ENCODE measurements at regions not wholly inside any gene's neighbourhood (a gene's known extent, or its start where the extent isn't known, plus 50 kb on each side); places are given as distances from the start of the nearest gene placed in this dataset.

DNA sequence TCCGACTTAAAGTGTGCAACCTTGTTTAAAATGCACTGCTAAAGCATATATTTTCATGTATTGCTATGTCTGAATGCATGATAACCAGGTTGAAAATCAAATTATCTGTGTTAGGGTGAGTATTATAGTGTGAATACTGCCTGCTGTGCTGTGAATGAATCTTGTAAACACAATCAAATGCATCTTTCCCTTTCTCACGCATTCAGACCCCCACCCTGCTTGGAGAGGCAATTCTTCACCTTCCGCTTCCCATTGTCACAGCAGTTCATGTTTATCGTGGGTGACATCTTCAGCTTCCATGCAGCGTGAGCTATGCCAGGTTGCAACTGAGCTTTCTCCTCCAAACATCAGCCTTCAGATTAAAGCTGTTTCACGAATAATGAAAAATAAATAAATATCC, 418.0 kb downstream of the MEIS1 start:
- TF ChIP-seq JUND (IDR thresholded peaks at IDR 0.05; ENCODE audit: low read depth), result no peak
- DNase-seq (ENCODE audit: low read depth in 1 of 2, low spot score in 1 of 2), result no peak
- in situ Hi-C loops (cut with HindIII; ENCODE audit: low pct_unique_long_range_greater_than_20kb, low sequenced_read_pairs), result no loop called here

DNA sequence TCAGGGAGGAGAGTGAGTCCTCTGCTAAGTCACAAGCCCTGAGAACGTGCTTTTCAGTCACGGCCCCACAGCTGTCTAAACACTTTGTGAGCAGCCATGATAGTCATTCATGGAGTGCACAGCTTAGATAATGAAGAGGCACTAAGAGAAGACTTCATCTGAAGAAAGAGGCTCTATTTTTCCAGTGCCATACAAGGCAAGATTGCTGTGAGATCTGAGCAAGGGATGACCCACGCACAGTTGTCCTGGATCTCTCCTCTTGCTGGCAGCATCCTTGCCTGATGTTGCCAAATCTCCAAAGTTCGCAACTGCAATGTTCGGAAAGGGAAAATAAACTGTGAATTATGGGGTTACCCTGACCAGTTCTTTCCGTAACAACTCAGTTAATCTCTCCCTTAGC, 418.7 kb downstream of the MEIS1 start:
- TF ChIP-seq JUND (IDR thresholded peaks at IDR 0.05; ENCODE audit: low read depth), result no peak

DNA sequence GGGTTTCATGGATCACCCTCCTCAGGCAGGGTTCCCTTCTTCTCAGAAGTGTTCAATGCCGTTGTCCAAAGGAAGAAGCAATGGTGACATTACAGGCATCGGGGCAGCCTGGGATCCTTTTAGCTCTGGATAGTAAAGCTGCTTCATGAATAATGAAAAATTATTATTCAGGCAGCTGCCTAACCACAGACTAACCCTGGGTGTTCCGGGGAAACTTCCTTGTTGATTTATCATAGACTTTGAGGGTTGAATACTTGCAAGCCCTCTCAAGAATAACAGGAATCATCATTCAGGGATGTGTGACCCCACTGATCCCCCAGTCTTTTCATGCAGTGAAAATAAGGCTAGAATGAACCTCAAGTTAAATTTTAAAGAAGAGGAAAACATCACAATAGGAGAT, 419.4 kb downstream of the MEIS1 start:
- no peak for TF ChIP-seq JUND (IDR thresholded peaks at IDR 0.05; ENCODE audit: low read depth)
- in situ Hi-C loops (cut with HindIII; ENCODE audit: low pct_unique_long_range_greater_than_20kb, low sequenced_read_pairs), result no loop called here
- DNase-seq (ENCODE audit: low read depth in 1 of 2, low spot score in 1 of 2), result no peak

More for the DNA sequence above, 418.7 kb downstream of the MEIS1 start:
- in situ Hi-C loops (cut with HindIII; ENCODE audit: low pct_unique_long_range_greater_than_20kb, low sequenced_read_pairs), result no loop called here
- DNase-seq (ENCODE audit: low read depth in 1 of 2, low spot score in 1 of 2), result no peak

DNA sequence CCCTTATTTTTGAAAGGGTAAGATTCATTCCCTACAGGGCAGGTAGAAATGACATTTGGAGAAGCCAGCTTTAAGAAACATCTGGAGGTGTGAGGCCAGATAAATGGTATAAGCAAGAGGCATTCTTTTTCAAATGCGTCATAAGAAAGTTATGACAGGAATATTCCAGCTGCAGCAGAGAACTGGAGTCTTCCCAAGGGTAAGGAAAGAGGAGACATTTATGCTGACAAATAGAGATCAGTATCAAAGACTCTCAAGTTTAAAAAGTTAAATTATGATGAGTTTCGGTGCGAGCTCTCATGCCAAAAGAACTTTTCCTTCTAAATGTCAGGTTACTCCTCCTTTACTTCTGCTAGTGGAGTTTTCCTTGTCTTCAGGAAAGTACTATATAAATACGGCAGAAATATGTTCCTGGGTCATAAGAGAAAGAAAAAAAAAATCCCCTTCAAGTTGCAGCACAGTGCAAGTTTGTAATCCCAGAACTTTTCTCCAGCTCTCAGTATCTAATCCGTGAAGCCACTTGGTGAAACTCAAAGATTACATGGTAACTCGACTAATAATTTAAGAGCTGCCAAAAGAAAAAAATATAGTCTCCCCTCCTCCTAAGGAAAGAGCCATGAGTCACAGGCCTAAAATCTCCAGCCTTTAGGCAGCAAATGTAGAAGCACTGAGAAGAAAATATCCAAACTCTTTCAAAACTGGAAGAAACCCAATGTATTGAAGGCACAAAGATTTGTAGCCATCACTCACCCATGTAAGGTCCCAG, 428.1 kb downstream of the MEIS1 start:
- DNase-seq (ENCODE audit: low read depth in 1 of 2, low spot score in 1 of 2), result no peak
- no peak for TF ChIP-seq JUND (IDR thresholded peaks at IDR 0.05; ENCODE audit: low read depth)
- in situ Hi-C loops (cut with HindIII; ENCODE audit: low pct_unique_long_range_greater_than_20kb, low sequenced_read_pairs), result no loop called here

DNA sequence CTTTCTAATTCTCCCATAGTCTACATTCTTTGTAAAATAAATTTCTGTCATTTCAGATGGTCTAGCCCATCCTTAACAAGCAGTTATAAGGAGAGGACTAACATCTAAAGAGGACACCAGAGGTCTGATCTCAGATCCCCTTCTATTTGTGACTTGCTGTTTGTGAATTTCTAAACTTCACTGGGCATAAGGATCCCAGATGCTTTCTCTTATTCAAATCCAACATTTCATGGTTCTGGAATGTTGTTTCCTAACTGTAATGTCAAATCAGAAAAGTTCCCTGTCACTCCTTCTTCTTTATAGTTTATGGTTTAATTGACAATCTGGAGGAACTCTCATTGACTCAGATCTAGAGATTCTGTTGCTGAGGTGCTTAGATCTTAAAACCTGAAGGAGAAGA, 430.2 kb downstream of the MEIS1 start:
- no peak for DNase-seq (ENCODE audit: low read depth in 1 of 2, low spot score in 1 of 2)
- TF ChIP-seq JUND (IDR thresholded peaks at IDR 0.05; ENCODE audit: low read depth), result no peak
- in situ Hi-C loops (cut with HindIII; ENCODE audit: low pct_unique_long_range_greater_than_20kb, low sequenced_read_pairs), result no loop called here

DNA sequence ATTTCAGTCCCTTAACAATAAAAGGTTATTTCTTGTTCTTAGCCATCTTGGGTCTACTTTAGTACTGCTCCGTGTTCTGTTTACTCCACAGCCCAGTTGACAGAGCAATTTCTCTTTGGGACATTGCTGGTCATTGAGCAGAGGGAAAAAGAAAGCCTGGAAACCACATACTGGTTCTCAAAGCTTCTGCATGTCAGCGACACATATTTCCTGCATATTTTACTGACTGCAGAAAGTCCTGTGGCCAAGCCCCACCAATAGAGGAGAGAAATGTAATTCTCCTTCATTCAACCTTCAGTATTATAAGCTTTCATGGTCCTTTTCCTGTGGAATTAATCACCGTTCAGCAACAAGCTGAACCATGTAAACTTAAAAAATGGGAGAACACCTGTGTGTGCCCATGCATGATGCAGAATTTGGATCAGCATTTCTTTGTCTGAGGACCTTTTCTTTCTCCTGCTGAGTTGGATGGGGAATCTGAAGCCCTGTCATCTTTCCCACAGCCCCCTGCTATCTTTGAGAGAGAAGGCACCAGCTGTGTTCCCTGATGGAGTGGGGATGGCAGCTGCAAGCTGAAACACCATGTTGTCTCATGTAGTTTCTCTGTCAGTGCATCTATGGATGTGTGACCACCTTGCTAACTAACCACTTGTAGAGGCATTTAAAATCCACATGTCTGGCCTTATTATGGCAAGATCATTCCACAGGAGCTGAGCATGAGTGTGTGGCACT, 431.6 kb downstream of the MEIS1 start:
- TF ChIP-seq JUND (IDR thresholded peaks at IDR 0.05; ENCODE audit: low read depth), result no peak
- no peak for DNase-seq (ENCODE audit: low read depth in 1 of 2, low spot score in 1 of 2)
- in situ Hi-C loops (cut with HindIII; ENCODE audit: low pct_unique_long_range_greater_than_20kb, low sequenced_read_pairs), result no loop called here

DNA sequence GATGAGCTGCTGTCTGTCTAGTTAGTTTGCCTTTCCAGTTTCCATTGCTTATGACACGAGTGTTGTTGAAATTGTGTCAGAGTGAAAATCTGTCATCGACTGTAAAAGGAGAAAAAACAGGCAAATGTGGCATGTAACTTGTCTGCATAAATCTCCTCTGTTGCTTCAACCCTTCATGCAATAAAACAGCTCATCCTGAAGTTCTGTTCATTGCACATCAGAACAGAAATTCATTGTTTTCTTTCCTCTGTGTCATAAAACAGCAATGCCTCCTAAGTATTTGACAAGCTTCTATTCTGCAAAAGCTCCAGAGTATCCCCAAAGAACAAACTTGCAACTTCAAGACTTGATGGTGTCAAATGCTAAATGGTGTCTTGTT, 432.1 kb downstream of the MEIS1 start:
- in situ Hi-C loops (cut with HindIII; ENCODE audit: low pct_unique_long_range_greater_than_20kb, low sequenced_read_pairs), result no loop called here
- no peak for DNase-seq (ENCODE audit: low read depth in 1 of 2, low spot score in 1 of 2)
- no peak for TF ChIP-seq JUND (IDR thresholded peaks at IDR 0.05; ENCODE audit: low read depth)

DNA sequence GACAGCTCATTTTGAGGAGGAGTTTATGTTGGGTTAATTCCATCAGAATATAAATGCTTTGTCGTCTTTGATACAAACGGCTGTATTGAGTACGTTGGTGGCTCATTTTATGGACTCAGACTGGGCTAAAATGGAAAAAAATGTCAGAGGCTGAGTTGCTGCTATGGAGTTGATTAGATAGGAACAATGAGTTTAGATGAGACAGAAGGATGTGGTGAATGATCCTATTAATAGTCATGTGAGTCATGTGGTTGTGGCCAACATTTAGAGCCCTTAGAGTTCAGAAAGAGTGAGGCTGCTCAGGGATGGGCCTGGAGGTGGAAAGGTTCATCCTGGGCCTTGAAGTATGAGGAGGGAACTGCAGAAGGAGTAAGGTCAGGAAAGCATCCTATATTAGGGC, 434.2 kb downstream of the MEIS1 start:
- DNase-seq (ENCODE audit: low read depth in 1 of 2, low spot score in 1 of 2), result no peak
- in situ Hi-C loops (cut with HindIII; ENCODE audit: low pct_unique_long_range_greater_than_20kb, low sequenced_read_pairs), result no loop called here
- no peak for TF ChIP-seq JUND (IDR thresholded peaks at IDR 0.05; ENCODE audit: low read depth)

DNA sequence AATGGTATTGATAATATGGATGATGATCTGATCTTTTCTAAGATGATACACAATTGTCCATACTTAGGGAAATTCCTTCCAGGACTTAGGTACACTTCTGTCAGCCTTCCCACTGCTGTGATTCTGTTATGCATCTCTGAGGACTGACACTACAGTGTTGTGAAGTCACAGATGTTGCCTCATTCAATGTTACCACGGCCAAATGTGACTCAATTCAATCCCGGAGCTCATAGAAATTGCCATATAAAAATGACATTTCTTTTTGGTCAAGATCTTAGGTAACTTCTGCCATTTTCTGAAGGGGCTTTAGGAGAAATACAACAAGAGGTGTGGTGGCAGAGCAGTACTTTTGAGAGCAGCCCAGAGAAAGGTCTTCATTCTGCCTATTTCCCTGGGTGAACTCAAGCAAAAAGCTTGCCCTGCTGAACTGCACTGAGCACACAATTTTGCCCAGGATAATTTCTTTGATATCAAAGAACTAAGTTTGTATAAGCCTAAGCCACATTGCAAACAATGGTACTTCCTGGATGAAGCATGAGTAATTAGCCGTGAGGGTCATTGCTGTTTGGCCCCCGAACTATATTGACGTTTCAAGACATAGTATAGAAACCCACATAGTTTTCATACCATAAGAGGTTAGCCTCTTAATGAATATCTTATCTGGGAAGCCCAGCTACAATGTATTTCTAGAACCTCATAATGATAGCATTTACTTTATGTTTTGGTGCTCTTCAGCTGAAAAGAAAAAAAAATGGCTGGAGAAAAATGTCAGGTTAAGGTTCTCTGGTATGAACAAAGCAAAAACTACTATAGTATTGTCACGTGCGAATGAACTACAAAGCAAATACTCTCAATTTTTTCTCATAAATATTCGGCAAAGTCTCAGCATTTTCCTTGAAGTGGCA, 437.4 kb downstream of the MEIS1 start:
- DNase-seq (ENCODE audit: low read depth in 1 of 2, low spot score in 1 of 2), result no peak
- TF ChIP-seq JUND (IDR thresholded peaks at IDR 0.05; ENCODE audit: low read depth), result no peak
- in situ Hi-C loops (cut with HindIII; ENCODE audit: low pct_unique_long_range_greater_than_20kb, low sequenced_read_pairs), result no loop called here

DNA sequence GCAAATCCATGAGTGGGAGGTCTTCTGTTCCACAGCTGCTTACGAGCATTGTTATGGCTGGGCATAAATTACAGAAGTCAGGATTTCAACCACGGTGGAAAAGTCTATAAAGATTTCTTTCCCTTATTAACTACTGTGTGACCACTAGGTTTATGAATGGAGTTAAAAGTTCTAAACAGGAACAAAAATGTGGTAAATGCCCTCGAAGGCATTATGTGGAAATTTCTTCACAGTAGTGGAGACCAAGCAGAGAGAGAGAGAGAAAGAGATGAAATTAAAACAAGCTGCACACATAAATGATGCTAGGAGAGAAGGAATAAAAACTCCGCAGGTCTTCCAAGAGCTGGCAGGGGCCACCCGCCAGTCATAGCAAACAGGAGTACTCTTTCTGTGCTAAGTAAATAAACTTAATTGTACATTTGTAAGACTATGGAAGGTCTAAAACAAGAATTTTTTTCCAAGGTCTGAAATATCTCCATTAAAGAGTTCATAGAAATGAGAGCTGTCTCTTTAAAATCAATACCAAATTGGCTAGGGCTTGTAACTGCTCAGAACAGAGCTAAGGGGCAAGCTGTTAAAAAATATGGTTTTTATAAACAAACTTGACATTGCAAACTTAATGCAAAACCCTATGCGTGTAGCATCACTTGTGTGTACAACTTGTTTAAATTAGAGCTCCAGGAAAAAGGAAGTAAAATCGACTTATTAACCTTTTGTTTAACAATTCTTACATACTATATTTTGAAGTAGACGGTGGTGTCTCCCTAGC, 438.2 kb downstream of the MEIS1 start:
- DNase-seq (ENCODE audit: low read depth in 1 of 2, low spot score in 1 of 2), result no peak
- in situ Hi-C loops (cut with HindIII; ENCODE audit: low pct_unique_long_range_greater_than_20kb, low sequenced_read_pairs), result no loop called here

DNA sequence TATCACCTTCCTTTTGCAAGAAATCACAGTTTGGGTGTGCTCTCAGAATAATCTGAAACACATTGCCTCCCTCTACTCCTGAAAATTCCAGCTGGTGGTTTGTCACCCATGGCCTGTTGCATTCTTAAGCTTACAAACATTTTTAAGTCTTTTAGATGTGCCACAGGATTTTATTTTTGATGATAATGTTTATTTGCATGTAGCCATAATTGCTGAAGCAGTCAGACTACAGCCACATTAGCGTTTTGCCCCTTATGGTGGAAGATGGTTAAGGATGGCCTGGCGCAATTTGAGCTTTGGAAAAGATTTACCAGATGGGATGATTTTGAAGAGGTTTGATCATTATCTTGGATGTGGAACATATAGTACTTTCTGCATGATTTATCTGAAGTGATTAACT, 439.5 kb downstream of the MEIS1 start:
- TF ChIP-seq JUND (IDR thresholded peaks at IDR 0.05; ENCODE audit: low read depth), result no peak
- in situ Hi-C loops (cut with HindIII; ENCODE audit: low pct_unique_long_range_greater_than_20kb, low sequenced_read_pairs), result no loop called here
- no peak for DNase-seq (ENCODE audit: low read depth in 1 of 2, low spot score in 1 of 2)

More for the DNA sequence above, 438.2 kb downstream of the MEIS1 start:
- TF ChIP-seq JUND (IDR thresholded peaks at IDR 0.05; ENCODE audit: low read depth), result no peak

DNA sequence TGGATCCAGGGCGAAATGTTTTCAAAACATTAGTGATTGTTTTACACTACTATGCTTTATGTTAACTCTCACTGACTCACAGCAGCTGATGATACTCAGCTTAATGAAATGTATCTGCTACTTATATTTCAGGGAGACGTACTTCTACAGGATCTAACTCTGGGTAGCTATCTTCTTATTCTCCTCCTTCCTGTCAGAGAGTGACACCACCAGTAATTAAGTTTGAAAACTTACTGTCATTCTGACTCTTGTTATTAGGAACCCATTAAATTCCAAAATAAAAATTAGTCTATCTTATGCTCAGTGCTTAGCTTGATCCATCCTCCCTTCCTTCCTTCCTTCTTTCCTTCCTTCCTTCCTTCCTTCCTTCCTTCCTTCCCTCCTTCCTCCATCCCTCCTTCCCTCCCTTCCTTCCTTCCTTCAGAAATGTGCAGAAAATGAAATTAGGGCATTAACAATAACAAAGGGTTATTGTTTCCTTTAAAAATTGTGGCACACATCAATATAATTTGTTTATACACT, 441.1 kb downstream of the MEIS1 start:
- in situ Hi-C loops (cut with HindIII; ENCODE audit: low pct_unique_long_range_greater_than_20kb, low sequenced_read_pairs), result no loop called here
- no peak for TF ChIP-seq JUND (IDR thresholded peaks at IDR 0.05; ENCODE audit: low read depth)

More for the DNA sequence above, 441.1 kb downstream of the MEIS1 start:
- DNase-seq (ENCODE audit: low read depth in 1 of 2, low spot score in 1 of 2), result no peak
